ENCODE measurements at regions not wholly inside any gene's neighbourhood (a gene's known extent, or its start where the extent isn't known, plus 50 kb on each side); places are given as distances from the start of the nearest gene placed in this dataset.

GRCh38 chr13:63516124-63516523, 2100.5 kb upstream of the PCDH20 start:
- ChIA-PET POLR2A (no interaction called here), CTCF (no interaction called here)
- FAIRE-seq (no peak), DNase-seq (ENCODE audit: low read depth, low spot score) (no peak)
- H3K4me1 ChIP-seq (ENCODE audit: control insufficient read depth, extremely low read depth, insufficient read depth, low read length), result peaks cover 2% of the 10 kb centered on the region
- no TSS peak for BruUV-seq (replicated peaks)
- dilution Hi-C loops (cut with MboI; ENCODE audit: extremely low pct_ligation_motif_present, low sequenced_read_pairs), result no loop called here
- no peaks in the 10 kb centered on the region for H3K27me3 ChIP-seq (ENCODE audit: control insufficient read depth in 2 of 2, insufficient read depth in 2 of 2, low read length in 2 of 2)
- no peaks in the 10 kb centered on the region for H4K20me1 ChIP-seq (replicated peaks; ENCODE audit: control insufficient read depth, extremely low read depth, insufficient read depth, low read length)
- no peak overlapping the region for H3K4me3 ChIP-seq (replicated peaks in 1 of 3; ENCODE audit: insufficient read depth in 1 of 3, low read depth in 1 of 3, low read length in 3 of 3)
- H3K27ac ChIP-seq (ENCODE audit: insufficient read depth, low read depth, low read length), result no peak overlapping the region
- H3K9me1 ChIP-seq (replicated peaks; ENCODE audit: control insufficient read depth, extremely low read depth, insufficient read depth, low read length), result no peaks in the 10 kb centered on the region
- no peaks in the 10 kb centered on the region for H3K9me3 ChIP-seq (replicated peaks; ENCODE audit: control insufficient read depth, insufficient read depth, low read length)
- H3K9ac ChIP-seq (replicated peaks; ENCODE audit: extremely low read depth, insufficient read depth, low read length), result no peak overlapping the region
- no peak overlapping the region for H3K4me2 ChIP-seq (ENCODE audit: insufficient read depth, low read length)
- H3K36me3 ChIP-seq (ENCODE audit: control insufficient read depth in 2 of 2, extremely low read depth in 1 of 2, insufficient read depth in 2 of 2, low read length in 2 of 2), result no peaks in the 10 kb centered on the region
- no peak overlapping the region for H2AFZ ChIP-seq (ENCODE audit: low read depth, low read length)
- intact Hi-C loops (cut with micrococcal nuclease), result no loop called here
- no peaks in the 10 kb centered on the region for H3K79me2 ChIP-seq (ENCODE audit: control insufficient read depth, insufficient read depth, low read length)
- TF ChIP-seq POLR2AphosphoS5 (IDR thresholded peaks at IDR 0.05; ENCODE audit: insufficient read depth, low read depth, low read length) (no peak), POLR2A (IDR thresholded peaks at IDR 0.05; ENCODE audit: low read depth, low read length) (no peak), MAX (IDR thresholded peaks at IDR 0.05; ENCODE audit: insufficient read depth, insufficient read length) (no peak)

GRCh38 chr13:63514886-63515285, 2099.2 kb upstream of the PCDH20 start:
- dilution Hi-C loops (cut with MboI; ENCODE audit: extremely low pct_ligation_motif_present, low sequenced_read_pairs) (no loop called here), intact Hi-C loops (cut with micrococcal nuclease) (no loop called here)
- Histone ChIP-seq H3K9me3 (replicated peaks; ENCODE audit: control insufficient read depth, insufficient read depth, low read length) (no peaks in the 10 kb centered on the region), H3K9ac (replicated peaks; ENCODE audit: extremely low read depth, insufficient read depth, low read length) (no peak overlapping the region), H3K4me1 (ENCODE audit: control insufficient read depth, extremely low read depth, insufficient read depth, low read length) (peaks cover 2% of the 10 kb centered on the region), H3K27me3 (ENCODE audit: control insufficient read depth in 2 of 2, insufficient read depth in 2 of 2, low read length in 2 of 2) (no peaks in the 10 kb centered on the region), H4K20me1 (replicated peaks; ENCODE audit: control insufficient read depth, extremely low read depth, insufficient read depth, low read length) (no peaks in the 10 kb centered on the region), H3K9me1 (replicated peaks; ENCODE audit: control insufficient read depth, extremely low read depth, insufficient read depth, low read length) (no peaks in the 10 kb centered on the region), H2AFZ (ENCODE audit: low read depth, low read length) (no peak overlapping the region), H3K27ac (ENCODE audit: insufficient read depth, low read depth, low read length) (no peak overlapping the region), H3K4me3 (replicated peaks in 1 of 3; ENCODE audit: insufficient read depth in 1 of 3, low read depth in 1 of 3, low read length in 3 of 3) (no peak overlapping the region), H3K79me2 (ENCODE audit: control insufficient read depth, insufficient read depth, low read length) (no peaks in the 10 kb centered on the region), H3K4me2 (ENCODE audit: insufficient read depth, low read length) (no peak overlapping the region), H3K36me3 (ENCODE audit: control insufficient read depth in 2 of 2, extremely low read depth in 1 of 2, insufficient read depth in 2 of 2, low read length in 2 of 2) (no peaks in the 10 kb centered on the region)
- FAIRE-seq (no peak), DNase-seq (ENCODE audit: low read depth, low spot score) (no peak)
- BruUV-seq (replicated peaks), result no TSS peak
- ChIA-PET CTCF (no interaction called here), POLR2A (no interaction called here)
- TF ChIP-seq EZH2 (IDR thresholded peaks at IDR 0.05; ENCODE audit: borderline replicate concordance, low read depth, low read length, severe bottlenecking) (no peak), FOS (IDR thresholded peaks at IDR 0.05; ENCODE audit: borderline replicate concordance, insufficient read depth, low read length) (no peak), MAX (IDR thresholded peaks at IDR 0.05; ENCODE audit: insufficient read depth, insufficient read length) (no peak), POLR2AphosphoS5 (IDR thresholded peaks at IDR 0.05; ENCODE audit: insufficient read depth, low read depth, low read length) (no peak), GATA2 (IDR thresholded peaks at IDR 0.05; ENCODE audit: insufficient read depth, insufficient read length, low read depth, low read length) (no peak), MYC (IDR thresholded peaks at IDR 0.05; ENCODE audit: low read depth, low read length) (no peak), POLR2A (IDR thresholded peaks at IDR 0.05; ENCODE audit: low read depth, low read length) (no peak), JUN (IDR thresholded peaks at IDR 0.05; ENCODE audit: borderline replicate concordance, insufficient read depth, insufficient read length, low read depth) (no peak)
- TF ChIP-seq, protein P1, sequence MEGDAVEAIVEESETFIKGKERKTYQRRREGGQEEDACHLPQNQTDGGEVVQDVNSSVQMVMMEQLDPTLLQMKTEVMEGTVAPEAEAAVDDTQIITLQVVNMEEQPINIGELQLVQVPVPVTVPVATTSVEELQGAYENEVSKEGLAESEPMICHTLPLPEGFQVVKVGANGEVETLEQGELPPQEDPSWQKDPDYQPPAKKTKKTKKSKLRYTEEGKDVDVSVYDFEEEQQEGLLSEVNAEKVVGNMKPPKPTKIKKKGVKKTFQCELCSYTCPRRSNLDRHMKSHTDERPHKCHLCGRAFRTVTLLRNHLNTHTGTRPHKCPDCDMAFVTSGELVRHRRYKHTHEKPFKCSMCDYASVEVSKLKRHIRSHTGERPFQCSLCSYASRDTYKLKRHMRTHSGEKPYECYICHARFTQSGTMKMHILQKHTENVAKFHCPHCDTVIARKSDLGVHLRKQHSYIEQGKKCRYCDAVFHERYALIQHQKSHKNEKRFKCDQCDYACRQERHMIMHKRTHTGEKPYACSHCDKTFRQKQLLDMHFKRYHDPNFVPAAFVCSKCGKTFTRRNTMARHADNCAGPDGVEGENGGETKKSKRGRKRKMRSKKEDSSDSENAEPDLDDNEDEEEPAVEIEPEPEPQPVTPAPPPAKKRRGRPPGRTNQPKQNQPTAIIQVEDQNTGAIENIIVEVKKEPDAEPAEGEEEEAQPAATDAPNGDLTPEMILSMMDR (IDR thresholded peaks at IDR 0.05; ENCODE audit: extremely low read depth in 1 of 2, insufficient read depth in 1 of 2, low read depth in 1 of 2, low read length in 2 of 2), result no peak

All from endothelial cell of umbilical vein (primary cell).